CD4-positive, alpha-beta T cell treated with Interleukin-1 beta for 1 hour (primary cell): ENCODE measurements at regions not wholly inside any gene's neighbourhood (a gene's known extent, or its start where the extent isn't known, plus 50 kb on each side); places are given as distances from the start of the nearest gene placed in this dataset.

ENCODE experiments used
- DNase-seq, 2 donors: peaks; one replicate each; pipeline ENCODE4 v3.0.0-alpha.2; 2020 to 2022

DNA sequence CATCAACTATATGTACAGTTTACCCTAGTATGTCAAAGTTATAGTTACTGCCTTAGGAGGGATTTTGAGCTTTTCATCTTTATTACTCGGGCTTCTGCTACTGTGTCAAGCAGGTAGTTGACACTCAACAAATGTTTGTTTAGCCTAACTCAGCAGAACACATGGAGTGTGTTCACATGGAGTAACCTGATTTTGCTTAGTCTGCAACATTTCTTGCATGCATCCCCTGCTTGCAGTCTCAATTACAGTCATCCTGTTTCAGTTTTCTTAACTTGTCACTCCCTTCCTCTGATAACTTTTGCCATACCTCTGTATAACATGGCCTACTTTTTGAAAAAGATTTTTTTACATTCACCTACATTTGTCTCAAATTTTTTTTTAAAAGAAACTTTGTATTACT, 135.5 kb downstream of the NMUR2 start:
- no peak for DNase-seq

DNA sequence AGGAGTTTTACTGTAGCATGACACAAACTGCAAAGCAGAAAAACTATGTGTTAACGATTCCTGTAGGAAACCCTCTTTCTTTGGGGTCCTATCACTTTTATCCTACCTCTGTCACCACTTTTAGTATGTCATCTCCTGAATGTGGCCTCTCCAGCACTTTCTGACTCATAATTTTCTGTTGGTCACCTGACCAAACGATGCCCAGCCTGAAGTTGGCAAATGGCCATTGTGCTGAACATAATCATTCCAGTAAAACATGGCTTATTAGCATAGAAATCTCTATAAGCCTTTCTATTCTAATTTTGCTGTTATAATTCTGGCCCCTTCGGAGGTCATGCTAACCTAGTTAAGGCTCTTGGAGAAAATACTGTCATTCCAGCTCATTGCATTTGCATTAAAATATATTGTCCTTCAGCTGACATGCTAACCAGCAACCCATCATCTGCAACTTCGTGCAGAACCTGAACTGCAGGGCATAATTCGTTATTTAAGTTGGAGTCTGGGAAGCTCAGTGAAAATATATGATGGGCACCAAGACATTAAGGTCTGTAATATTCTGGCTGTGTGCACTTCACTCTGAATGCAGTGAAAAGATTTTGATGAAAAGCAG, 140.3 kb downstream of the NMUR2 start:
- no peak for DNase-seq

DNA sequence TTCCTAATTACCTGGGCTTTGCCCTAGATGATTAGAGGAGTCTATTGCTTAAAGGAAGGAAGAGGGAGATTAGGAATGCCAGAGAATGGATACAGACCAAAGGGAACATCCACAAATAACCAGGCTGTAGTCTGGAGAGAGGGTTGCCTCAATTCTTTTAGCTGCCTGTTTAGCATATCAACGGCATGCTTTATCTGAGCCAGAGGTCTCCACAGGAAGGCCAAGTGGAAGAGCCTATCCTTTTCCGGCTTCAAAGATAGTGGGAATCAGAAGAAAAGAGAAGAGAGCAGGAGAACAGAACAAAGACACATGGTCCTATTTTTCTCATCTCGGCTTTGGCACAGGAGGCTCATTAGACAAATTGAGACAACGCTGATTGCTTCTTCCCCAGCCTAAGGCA, 142.4 kb downstream of the NMUR2 start:
- DNase-seq: no peak

DNA sequence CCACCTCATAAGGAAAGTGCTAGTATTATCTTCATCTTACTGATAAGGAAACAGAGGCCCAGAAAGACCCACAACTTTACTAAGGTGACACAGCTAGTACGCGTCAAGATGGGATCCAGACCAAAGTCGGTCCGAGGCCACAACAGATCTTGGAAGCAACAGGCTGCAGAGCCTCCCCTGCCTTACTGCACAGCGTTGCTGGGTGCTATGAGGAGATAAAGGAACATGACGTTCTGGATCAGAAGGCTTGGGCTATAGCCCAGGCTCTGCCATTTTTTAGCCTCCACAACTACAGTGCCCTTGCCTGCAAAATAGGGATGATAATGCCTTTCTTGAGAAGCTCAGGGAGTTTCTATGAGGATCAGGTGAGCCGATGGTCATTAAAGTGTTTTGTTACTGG, 144.1 kb downstream of the NMUR2 start:
- DNase-seq: no peak

DNA sequence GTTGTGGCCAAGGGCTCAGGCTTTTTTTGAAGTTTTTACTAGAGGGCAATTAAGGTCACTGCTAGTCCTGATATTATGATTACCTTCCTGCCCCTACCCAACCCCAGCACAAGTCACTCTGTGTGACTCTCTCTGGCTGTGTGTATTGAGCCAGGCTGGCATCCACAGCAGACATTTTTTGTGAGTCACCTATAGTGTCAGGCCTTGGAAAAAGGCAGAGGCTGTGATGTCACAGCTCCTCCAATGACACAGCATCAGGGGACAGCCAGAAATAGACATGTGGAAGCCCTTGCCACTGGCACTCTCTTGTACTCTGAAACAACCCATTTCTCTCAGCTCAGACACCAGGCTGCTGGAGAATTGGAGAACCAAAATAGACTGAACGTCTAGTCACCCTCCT, 145.4 kb downstream of the NMUR2 start:
- DNase-seq: no peak

DNA sequence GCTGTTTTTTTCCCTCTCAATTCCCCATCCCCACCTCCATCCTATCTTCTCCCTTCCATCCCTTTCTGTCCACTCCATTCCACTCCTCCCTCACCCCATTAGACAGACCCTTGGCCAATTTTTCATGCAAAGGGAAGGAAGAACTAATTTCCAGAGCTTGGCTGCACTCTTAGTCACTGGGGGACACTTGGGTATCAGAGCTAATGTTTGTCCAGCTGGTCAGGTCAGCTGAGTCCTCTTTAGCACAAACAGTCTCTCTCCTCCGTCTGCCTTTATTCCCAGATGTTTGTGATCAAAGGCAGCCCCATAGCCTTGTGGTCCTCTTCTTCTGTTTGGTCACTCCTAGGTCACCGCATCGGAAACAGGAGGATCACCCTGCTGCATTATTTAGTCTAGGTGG, 148.5 kb downstream of the NMUR2 start:
- DNase-seq: no peak

DNA sequence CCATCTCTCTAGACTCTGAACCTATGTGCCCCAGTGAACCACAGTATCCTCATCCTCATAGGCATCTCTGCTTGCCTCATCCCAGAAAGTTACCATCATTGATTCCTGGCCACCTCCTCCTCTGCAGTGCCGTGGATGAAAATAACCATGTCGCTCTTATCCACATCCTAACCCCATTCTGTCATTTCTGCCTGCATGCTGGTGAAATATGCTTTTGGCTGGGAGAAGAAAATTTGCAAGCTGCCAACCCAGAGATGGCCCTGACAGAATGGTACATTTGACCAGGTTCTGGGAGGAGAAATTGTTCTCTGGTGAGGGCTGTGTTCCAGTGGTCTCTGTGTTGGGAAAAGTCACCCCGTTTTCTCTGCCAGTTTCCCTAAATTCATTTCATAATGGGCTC, 149.7 kb downstream of the NMUR2 start:
- no peak for DNase-seq

DNA sequence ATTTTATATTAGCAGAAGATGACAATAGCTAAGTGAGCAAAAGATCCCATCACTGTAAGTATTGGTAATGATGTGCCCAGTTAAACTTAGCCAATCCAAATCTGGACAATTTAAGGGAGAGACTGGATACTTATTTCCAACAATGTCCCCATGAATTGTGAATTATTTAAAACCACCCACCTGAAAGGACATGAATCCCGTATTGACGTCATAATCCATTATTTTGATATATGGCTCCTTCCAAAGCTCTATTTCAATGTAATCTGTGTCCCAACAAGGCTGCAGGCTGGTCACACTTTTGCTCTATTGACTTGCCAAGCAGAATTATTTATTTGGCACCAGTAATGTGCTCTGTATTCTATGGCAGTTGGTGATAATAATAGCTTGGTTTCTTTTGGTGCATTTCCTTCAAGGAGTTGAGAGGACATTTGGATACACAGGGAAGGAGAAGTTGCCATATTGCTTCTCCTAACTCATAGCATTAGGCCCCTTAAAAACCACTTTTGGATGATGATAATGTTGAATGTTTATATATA, 157.2 kb downstream of the NMUR2 start:
- no peak for DNase-seq

DNA sequence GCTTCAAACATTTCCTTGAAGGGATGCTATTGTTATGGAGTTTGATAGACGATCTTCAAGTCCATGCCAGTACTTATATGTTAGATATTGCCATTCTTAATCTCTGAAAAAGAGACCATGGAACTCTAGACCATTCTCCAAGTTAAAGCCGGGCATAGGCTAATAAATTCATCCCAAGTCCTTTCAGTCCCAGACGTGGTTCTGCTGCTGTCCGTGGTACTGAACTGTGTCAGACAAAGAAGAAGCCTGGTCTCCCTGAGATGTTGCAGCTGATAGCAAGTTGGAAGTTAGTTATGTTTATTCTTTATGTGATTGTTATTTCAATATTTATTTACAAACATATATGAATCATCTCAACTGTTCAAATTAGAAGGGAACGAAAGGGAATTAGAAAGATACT, 158.7 kb downstream of the NMUR2 start:
- no peak for DNase-seq

DNA sequence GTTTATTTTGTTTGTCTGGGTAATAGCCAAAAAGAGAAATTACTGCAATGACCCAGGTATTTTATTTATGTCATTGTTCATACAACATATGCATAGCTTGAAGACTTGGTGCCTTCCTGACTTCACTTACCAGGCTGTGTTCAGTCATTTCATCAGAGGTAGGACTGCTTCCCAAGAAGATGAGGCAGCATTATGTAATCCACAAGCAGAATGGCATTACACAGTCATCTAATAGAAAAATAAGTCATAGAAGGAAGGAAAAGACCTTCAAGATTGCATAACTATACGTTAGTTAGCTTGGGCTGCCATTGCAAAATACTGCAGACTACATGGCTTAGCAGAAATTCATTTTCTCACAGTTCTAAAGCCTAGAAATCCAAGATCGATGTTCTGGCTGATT, 167.5 kb downstream of the NMUR2 start:
- no peak for DNase-seq

DNA sequence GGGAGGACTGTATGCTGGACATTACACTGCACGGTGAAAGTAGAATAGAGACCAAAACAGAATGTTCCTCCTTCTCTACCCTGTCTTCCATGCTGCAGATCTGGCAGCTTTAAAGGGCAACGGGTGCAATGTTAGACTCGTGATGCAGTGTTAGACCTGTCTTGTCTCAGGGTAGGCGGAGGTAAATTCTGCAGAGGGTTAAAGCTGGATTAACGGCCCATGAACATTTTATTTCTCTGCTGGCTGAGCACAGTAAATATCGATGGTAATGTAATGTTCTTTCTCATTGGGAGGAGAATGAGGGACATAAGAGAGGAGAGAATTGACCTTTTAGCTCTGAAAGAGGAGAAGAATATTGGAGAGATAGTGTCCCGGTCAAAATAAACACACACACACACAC, 178.9 kb downstream of the NMUR2 start:
- DNase-seq: no peak

DNA sequence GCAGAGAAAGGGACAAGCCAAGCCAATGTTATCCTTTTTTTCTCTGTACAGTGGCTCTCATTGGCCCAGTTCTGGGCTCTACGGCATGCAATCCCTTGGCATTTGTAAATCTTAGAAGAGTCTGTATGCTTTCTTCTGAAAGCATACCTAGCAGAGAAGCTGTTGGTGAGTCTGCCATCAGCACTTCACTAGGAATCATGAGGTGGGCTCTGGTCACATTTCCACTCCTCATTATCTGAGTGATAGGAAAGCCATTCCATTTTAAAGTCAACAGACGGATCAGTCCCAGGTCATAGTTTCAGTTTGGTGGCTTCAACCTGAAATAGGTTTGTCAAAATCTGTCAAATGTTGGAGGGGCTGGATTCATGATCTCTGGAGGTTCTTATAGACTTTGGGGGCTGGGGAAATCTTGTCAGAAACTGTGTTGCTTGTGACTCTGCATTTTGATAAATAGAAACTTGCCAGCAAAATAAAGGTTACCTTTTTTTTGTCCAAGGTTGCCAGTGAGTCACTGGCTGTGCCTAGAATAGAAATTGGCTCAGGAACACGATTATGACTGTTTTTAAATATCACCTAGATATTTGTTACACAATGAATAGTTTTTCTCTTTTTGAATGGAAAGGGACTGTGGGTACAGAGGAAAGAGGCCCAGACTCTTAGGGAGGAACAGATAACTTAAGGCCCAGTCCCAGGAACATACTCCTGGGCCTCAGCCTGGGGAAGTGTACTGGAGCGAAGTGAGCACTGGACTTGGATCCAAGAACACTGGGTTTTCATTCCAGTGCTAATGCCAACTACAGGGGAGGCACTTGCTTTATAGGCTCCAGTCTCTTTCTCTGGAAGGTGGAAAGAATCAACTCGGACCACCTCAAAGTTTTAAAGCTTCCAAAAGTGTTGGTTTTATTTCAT, 183.1 kb downstream of the NMUR2 start:
- no peak for DNase-seq

DNA sequence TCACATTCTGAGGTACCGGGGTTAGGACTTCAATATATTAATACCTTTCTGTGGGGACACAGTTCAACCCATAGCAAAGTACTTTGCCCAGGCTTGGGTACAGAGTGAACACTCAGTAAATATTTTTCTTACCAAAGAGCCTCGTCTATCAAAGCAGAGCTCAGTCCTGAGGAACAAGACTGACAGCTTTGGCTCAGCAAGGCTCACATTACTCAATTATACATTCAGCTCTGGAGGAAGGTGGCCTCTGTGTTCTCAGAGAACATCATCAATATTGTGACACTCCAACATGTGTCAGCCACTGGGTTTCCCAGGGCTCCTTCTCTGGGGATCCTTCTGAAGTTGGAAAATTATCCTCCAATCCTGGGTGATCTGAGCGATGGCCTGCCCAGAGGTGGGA, 186.4 kb downstream of the NMUR2 start:
- no peak for DNase-seq

DNA sequence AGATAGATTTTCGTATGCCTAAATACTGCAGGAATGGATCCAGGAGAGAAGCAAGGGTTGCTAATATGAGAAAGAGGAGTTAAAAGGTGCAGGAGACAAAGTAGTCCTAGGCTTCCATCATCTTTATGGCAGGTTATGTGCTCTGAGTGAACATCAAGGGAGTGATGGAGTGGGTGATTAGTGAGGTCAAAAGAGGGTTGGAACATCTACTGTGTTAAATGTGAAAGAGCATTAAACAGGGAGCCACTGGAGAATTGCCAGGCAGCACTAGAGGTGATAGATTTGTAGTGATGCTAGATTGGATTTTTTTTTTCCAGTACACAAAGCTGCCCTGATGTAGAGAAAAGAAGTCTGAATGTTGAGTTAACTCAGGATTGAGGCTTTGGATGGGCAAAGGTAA, 199.3 kb downstream of the NMUR2 start:
- no peak for DNase-seq

DNA sequence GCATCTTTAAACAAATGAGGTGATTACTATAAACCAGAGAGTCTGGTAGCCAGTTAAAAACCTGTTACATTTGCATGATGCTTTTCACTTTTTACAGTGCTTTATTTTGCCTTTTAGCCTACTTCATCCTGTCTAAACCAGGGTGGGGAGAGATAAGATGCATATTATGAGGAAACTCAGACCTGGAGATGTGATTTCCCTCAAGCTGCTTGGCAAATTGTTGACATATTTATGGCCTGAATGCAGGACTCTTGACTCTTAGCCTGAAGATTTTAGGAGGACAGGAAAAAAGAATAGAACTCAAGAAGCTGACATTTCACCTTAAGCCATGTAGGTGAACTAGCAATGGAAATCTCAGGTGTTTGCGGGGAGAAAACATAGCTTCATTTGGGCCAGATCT, 202.8 kb downstream of the NMUR2 start:
- DNase-seq: no peak

DNA sequence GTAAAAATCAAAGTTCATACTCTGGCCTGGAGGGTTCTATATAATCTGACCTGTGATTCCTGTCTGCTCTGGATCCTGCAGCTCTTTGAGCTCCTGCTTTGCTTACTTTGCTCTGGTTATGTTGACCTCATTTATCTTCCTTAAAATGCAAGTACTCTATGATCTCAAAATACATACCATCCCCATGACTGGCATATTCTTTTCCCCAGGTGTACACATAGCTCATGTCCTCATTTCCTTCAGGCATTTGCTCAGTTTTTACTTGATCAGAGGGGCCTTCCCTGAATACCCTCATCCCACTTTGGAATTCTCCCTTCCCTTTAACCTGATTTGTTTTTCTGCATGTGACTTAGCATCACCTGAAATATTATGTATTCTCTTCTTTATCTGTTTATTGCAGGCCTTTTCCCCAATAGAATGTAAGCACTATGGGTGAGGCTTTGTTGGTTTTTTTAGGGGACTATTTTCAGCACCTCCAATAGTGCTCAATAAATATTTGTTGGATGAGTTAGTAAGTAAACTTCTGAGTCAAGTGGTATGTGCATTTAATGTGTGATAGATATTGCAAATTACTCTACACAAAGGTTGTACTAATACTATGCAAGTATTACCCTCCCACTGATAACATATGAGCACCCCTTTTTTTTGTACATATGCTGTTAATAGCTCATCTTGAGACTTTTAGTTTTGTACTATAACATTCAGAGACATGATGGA, 211.5 kb downstream of the NMUR2 start:
- no peak for DNase-seq

DNA sequence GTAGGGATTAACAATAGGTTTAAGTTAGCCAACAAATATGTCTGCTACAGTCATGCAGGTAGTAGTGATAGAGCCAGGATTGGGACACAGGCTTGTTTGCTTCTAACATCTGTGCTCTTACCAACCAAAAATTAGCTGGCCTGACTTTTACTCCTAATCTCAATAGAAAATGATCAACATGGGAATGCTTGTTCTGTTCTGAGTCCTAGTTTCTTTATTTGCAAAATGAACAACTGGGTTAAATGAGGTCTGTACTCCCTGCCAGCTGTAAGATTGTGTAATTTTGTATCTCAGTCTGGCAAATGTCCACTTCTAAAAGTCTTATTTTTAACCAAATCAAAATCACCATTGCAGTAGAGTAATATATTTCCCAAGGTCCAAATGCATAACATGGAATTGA, 216.8 kb downstream of the NMUR2 start:
- no peak for DNase-seq

DNA sequence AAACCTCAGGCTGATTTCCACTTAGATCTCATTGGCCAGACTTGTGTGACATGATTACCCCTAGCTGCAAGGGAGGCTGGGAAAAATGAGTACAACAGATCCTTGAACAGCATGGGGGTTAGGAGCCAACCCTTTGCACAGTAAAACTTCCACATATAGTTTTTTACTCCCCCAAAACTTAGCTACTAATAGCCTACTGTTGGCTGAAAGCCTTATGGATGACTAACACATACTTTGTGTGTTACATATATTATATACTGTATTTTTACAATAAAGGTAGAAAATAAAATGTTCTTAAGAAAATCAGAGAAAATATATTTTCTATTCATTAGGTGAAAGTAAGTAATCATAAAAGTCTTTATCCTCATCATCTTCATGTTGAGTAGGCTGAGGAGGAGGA, 217.4 kb downstream of the NMUR2 start:
- no peak for DNase-seq

DNA sequence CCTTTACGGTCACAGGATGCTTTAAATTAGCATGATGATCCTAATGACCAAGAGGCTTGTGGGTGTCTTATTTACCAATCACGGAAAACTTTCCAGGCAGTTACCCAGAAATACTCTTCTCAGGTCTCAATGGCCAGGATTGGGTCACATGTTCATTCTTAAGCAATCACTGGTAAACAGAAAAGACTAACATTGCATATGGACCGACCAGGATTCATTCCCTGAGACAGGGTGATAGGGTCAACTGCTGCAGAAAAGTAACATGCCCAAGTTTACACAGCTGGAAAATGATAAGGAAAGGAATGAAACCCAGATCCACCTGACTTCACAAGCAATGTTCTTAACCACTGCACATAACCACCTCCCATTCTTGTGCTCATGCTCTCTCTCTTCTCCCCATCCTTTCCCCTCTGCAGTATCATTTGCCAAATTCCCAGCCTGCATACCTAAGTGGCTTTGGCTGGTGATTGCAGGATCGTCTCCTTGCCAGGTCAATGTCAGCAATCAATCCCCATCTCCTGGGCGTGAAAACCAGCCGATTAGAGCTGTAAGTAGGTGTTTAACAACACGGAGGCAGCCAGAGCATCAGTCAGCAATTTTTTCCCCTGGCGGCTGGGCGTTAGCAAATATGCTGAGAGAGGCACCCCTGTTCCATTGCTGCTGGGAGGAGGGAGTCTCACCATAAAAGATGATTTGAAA, 219.4 kb downstream of the NMUR2 start:
- no peak for DNase-seq

DNA sequence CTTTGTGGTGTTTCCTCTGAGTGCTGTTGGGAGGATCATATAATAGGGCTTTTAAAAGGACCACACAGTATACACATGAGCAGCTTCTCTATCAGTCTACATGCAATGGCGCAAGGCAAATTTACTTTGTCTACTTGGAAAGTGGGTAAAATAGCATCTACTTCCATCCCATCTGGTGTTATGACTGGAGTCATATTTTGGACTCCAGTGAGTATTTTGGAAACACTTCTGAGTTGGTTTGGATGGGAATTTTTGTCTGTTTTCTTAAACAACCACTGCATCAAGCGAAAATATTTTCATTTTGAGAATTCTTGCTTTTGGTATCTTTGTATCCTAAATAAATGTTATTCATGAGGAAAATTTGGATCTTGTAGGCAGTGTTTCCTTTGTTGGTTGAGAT, 220.8 kb downstream of the NMUR2 start:
- no peak for DNase-seq

DNA sequence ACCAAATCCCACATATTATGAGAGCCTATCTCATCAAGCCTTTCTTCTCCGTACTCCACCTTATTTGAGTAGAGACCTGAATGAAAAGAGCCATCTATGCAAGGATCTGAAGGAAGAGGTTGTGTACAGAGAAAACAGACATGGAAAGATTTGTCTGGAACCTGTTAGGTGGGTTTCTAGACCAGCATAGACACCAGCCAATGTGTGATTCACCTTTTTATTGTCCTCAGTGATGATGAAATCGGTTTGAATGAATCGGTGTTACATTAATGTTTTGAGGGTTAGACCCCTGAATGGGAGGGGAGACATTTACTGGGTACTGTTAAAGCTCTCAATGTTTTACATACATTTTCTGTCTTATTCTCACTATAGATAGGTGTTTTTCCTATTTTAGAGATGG, 223.6 kb downstream of the NMUR2 start:
- no peak for DNase-seq

DNA sequence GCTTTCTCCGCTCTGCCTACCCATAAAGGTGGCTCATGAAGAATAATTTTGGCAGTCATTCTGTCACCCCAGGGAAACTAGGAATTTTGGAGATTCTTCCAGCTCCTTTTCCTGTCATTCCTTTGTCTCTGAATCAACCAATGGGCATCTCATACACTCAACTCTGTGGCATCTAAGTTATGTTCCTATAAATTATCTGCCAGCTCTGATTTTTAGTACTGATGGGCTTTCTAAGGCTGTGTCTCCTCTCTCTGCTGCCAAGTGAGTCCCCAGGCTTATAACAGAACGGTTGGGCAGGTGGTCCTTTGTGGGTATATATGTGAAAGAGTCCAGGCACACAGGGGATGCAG, 226.8 kb downstream of the NMUR2 start:
- no peak for DNase-seq

DNA sequence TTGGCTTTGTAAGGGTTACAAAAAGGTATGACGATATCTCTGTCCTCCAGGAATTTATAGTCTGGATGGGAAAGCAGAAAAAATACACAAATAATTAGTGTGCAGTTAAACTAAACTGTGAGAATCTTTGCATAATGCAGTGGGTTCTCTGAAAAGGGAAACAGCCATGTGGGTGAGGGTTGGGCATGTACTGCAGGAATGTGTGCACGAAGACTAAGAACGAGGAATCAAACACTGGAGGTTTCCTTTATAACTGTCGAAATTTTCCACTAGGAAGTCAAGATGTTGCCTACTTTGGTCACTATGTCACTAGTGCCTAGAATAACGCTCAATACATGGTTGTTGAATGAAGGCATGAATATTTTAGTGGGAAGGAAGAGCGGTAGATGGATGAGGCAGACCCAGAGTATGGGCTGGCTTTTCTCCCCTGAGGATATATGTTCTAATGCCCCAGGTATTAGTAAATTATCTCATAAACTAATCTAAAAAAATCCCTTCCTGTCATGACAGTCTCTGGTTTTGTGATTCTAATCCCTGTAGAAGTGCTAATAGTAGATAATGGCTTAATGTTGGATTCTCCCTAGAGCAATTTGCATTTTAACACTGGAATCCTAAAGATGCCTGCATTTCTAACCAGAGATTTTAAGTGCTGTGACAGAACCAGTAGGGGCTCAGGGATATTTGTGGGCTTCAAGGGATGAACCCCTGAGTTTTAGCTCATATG, 227.3 kb downstream of the NMUR2 start:
- no peak for DNase-seq
